ENCODE measurements at regions not wholly inside any gene's neighbourhood (a gene's known extent, or its start where the extent isn't known, plus 50 kb on each side); places are given as distances from the start of the nearest gene placed in this dataset.
A peak's percentile ranks its signal among the peaks of the same experiment; 100 is the strongest.

- peak; percentile 99 for TF ChIP-seq ZNF8 (CRISPR knock-in tag; IDR thresholded peaks at IDR 0.05)
- no peak for TF ChIP-seq ESRRG (CRISPR knock-in tag; IDR thresholded peaks at IDR 0.05)
- TF ChIP-seq TOX (CRISPR knock-in tag; IDR thresholded peaks at IDR 0.05; ENCODE audit: borderline replicate concordance): no peak
- no peak for TF ChIP-seq RARB (CRISPR knock-in tag; IDR thresholded peaks at IDR 0.05)
- no peak for TF ChIP-seq ZC3H10 (CRISPR knock-in tag; IDR thresholded peaks at IDR 0.05)
- ATAC-seq: no peak
Observed at GRCh38 chr1:232140419-232141166, 489.3 kb downstream of the SIPA1L2 start.

- no peak for ATAC-seq
Observed at GRCh38 chr1:232139444-232139843, 490.5 kb downstream of the SIPA1L2 start.

More at GRCh38 chr1:232139444-232139843, 490.5 kb downstream of the SIPA1L2 start:
- TF ChIP-seq ARNTL (CRISPR knock-in tag; IDR thresholded peaks at IDR 0.05; ENCODE audit: borderline replicate concordance, low read depth) (no peak), ESRRG (CRISPR knock-in tag; IDR thresholded peaks at IDR 0.05) (no peak), TCF4 (CRISPR knock-in tag; IDR thresholded peaks at IDR 0.05; ENCODE audit: borderline replicate concordance) (no peak), SNAI2 (CRISPR knock-in tag; IDR thresholded peaks at IDR 0.05) (no peak), ZFP3 (CRISPR knock-in tag; IDR thresholded peaks at IDR 0.05) (no peak), OSR1 (CRISPR knock-in tag; IDR thresholded peaks at IDR 0.05) (no peak), ZFP30 (CRISPR knock-in tag; IDR thresholded peaks at IDR 0.05) (no peak), TOX (CRISPR knock-in tag; IDR thresholded peaks at IDR 0.05; ENCODE audit: borderline replicate concordance) (no peak), GLIS3 (CRISPR knock-in tag; IDR thresholded peaks at IDR 0.05) (no peak), BACH2 (CRISPR knock-in tag; IDR thresholded peaks at IDR 0.05; ENCODE audit: borderline replicate concordance) (no peak), ZNF565 (CRISPR knock-in tag; conservative IDR thresholded peaks at IDR 0.05; ENCODE audit: low read depth) (no peak), TSHZ2 (CRISPR knock-in tag; IDR thresholded peaks at IDR 0.05) (no peak), POU6F1 (CRISPR knock-in tag; IDR thresholded peaks at IDR 0.05; ENCODE audit: borderline replicate concordance, low read depth) (no peak), ISL1 (CRISPR knock-in tag; IDR thresholded peaks at IDR 0.05) (no peak), CREB5 (CRISPR knock-in tag; IDR thresholded peaks at IDR 0.05; ENCODE audit: low read depth) (no peak), PPARA (CRISPR knock-in tag; IDR thresholded peaks at IDR 0.05; ENCODE audit: borderline replicate concordance) (no peak), ZNF8 (CRISPR knock-in tag; IDR thresholded peaks at IDR 0.05) (no peak), ZC3H10 (CRISPR knock-in tag; IDR thresholded peaks at IDR 0.05) (no peak), CSRNP3 (CRISPR knock-in tag; IDR thresholded peaks at IDR 0.05) (no peak), RARB (CRISPR knock-in tag; IDR thresholded peaks at IDR 0.05) (no peak)
